Fibroblast of lung (primary cell): ENCODE measurements at regions not wholly inside any gene's neighbourhood (a gene's known extent, or its start where the extent isn't known, plus 50 kb on each side); places are given as distances from the start of the nearest gene placed in this dataset.

Experiments used
- EZH2 ChIP-seq: IDR thresholded peaks from 2 replicates; pipeline ENCODE4 v1.5.1; 2012; ENCODE audit warnings: low read length, control low read depth, mild to moderate bottlenecking; ENCODE audit errors: missing control alignments
- TF ChIP-seq, protein P1 (sequence below), 2 donors: IDR thresholded peaks in 1 of 2; conservative IDR thresholded peaks in 1 of 2; 1 replicate in 1 of 2; 2 replicates in 1 of 2; pipeline ENCODE4 v1.5.1; 2011 to 2012; ENCODE audit warnings: low read length in 2 of 2, control low read depth in 1 of 2, inconsistent platforms in 1 of 2, low read depth in 1 of 2, mild to moderate bottlenecking in 1 of 2

DNA sequence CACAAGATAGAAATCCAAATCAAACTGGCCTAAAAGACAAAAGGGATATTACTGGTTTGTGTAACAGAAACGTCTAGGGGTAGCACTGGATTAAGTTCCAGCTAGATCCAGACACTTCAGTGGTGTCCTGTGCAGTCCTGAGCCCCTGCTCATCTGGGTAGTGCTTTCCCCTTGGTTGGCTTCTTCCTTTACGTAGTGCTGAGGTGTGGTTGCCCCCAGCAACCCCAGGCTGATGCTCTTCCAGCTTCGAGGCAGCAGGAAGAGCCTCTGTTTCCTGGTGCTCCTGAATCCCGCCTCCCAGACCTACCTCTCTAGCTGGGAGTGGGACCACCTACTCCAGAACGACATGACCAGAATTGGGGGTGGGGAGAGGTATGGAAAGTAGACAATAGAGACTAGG is 166.1 kb upstream of the ADRA1B start:
- TF ChIP-seq, protein P1, sequence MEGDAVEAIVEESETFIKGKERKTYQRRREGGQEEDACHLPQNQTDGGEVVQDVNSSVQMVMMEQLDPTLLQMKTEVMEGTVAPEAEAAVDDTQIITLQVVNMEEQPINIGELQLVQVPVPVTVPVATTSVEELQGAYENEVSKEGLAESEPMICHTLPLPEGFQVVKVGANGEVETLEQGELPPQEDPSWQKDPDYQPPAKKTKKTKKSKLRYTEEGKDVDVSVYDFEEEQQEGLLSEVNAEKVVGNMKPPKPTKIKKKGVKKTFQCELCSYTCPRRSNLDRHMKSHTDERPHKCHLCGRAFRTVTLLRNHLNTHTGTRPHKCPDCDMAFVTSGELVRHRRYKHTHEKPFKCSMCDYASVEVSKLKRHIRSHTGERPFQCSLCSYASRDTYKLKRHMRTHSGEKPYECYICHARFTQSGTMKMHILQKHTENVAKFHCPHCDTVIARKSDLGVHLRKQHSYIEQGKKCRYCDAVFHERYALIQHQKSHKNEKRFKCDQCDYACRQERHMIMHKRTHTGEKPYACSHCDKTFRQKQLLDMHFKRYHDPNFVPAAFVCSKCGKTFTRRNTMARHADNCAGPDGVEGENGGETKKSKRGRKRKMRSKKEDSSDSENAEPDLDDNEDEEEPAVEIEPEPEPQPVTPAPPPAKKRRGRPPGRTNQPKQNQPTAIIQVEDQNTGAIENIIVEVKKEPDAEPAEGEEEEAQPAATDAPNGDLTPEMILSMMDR (conservative IDR thresholded peaks at IDR 0.05 in 1 of 2, IDR thresholded peaks at IDR 0.05 in 1 of 2; ENCODE audit: low read depth in 1 of 2, low read length in 2 of 2): no peak
- no peak for TF ChIP-seq EZH2
